Heart left ventricle (tissue), 16 donors: ENCODE measurements at regions not wholly inside any gene's neighbourhood (a gene's known extent, or its start where the extent isn't known, plus 50 kb on each side); places are given as distances from the start of the nearest gene placed in this dataset.

Experiments
- ATAC-seq, 4 donors: fragments of 200-7000 bp; cut with Tn5 transposase; one replicate each; pipeline ENCODE4 v1.9.1; 2020 to 2022; ENCODE audit warnings: moderate library complexity in 4 of 4, mild to moderate bottlenecking in 3 of 4, moderate number of reproducible peaks in 1 of 4
- DNase-seq, 5 donors: peaks; one replicate each; pipeline ENCODE4 v3.0.0-alpha.2; 2020
- H3K27ac ChIP-seq, 12 donors: fragments of 200-600 bp; sonication (generic) in 4 of 12; one replicate each; pipeline versions ENCODE4 v1.5.0 to v1.8.0; 2016 to 2022; ENCODE audit warnings: mild to moderate bottlenecking in 2 of 12
- H3K27me3 ChIP-seq, 9 donors: fragments of 200-600 bp; sonication (generic) in 2 of 9; one replicate each; pipeline versions ENCODE4 v1.5.1 to v1.8.0; 2016 to 2022; ENCODE audit warnings: mild to moderate bottlenecking in 3 of 9
- H3K36me3 ChIP-seq, 9 donors: fragments of 200-600 bp; sonication (generic) in 2 of 9; one replicate each; pipeline versions ENCODE4 v1.5.0 to v1.8.0; 2018 to 2022; ENCODE audit warnings: mild to moderate bottlenecking in 2 of 9
- H3K4me1 ChIP-seq, 12 donors: fragments of 200-600 bp; sonication (generic) in 4 of 12; one replicate each; pipeline versions ENCODE4 v1.5.0 to v1.8.0; 2016 to 2022; ENCODE audit warnings: mild to moderate bottlenecking in 3 of 12
- H3K4me3 ChIP-seq, 12 donors: fragments of 200-600 bp; sonication (generic) in 4 of 12; one replicate each; pipeline versions ENCODE4 v1.5.0 to v1.8.0; 2017 to 2022; ENCODE audit warnings: mild to moderate bottlenecking in 9 of 12, moderate library complexity in 4 of 12
- H3K9me3 ChIP-seq, 12 donors: fragments of 200-600 bp; sonication (generic) in 4 of 12; one replicate each; pipeline versions ENCODE4 v1.5.0 to v1.8.0; 2016 to 2022; ENCODE audit warnings: mild to moderate bottlenecking in 1 of 12
- POLR2A ChIP-seq, 2 donors: fragments of 450-650 bp; IDR thresholded peaks; one replicate each; pipeline ENCODE4 v1.6.1; 2017; ENCODE audit warnings: antibody characterized with exemption in 2 of 2, mild to moderate bottlenecking in 2 of 2, moderate library complexity in 2 of 2
- WGBS, 4 donors: extraction: QIAGEN DNeasy Blood & Tissue Kit in 2 of 4; methylation state at CpG; one replicate each; pipeline versions ENCODE4 v1.1.5 to v1.1.7; 2013 to 2018; 5-methylcytosine and 5-hydroxymethylcytosine counted together
- intact Hi-C, 10 donors: fragments of 100-400 bp; cut with DNase I; formaldehyde crosslinking; loops; one replicate each; pipeline versions ENCODE4 v1.11.1 to v1.14.2; 2022
- TF ChIP-seq, protein P1 (sequence below), 12 donors: fragments of 200-600 bp; sonication (generic) in 4 of 12; IDR thresholded peaks; one replicate each; pipeline versions ENCODE4 v1.5.0 to v1.8.0; 2018 to 2022; ENCODE audit warnings: antibody characterized with exemption in 12 of 12, mild to moderate bottlenecking in 5 of 12
- donor health status: ischemic (EF 13 %, LVEDD 7.1; RV severe dilation, severe dysfunction).
- donor health status: healthy with polysubstance abuse.
- donor health status: DM: no; HTN: yes; CAD: no.
- donor health status: DM: no; HTN: no; CAD: no.
- donor health status: ischemic (EF 25% LVEDD 6.9; RV normal size, moderate dysfunction).
- donor health status: ischemic (EF 25% LVEDD 5.7; RV mildly dilated, moderate dysfunction).
- donor health status: healthy.
- donor health status: DM: yes; HTN: yes; CAD: no.
- donor health status: ischemic (EF 35%, LVEDD 5.7; RV mildly dilated, moderate dysfunction).
- donor health status: nonischemic (EF 11% LVEDD 7.7; RV severe dilation, severe dysfunction).
- donor health status: DM: yes; HTN: yes; CAD: no.
- donor health status: PGD.
- donor health status: ischemic (EF 29% LVEDD 5.4; RV normal size, mild dysfunction).
- donor health status: nonischemic (EF 23%, LVEDD 6.1; RV moderate dilation, normal function).

DNA sequence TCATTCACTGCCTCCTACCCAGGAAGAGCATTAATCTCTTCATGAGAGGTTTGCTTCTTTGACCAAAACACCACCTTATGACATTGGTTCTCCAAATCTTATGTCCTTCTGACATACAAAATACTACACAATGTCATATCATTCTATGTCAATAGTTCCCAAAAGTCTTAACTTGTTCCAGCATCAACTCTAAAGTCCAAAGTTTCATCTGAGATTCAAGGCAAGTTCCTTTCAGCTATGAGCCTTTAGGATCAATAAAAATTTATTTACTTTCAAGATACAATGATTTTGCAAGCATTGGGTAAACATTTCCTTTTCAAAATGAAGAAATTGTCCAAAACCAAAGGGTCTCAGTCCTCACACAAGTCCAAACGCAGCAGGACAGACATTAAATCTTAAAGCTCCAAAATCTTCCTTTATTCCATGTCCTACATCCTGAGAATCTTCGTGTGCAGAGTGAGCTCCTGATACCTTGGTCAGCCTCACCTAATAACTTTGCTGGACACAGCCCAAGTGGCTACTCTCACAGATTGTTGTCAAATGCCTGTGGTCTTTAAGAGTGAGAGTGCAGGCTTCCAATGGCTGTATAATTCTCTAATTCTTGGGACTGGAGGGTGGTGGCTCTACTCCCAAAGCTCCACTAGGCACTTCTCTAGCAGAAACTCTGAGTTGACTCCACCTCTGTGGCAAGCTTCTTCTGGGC lies 1668.2 kb downstream of the HACE1 start:
- WGBS, 4 donors, result 37 to 58% (median 46%) methylated on average over 2 of the region's 2 CpGs
- TF ChIP-seq POLR2A (IDR thresholded peaks at IDR 0.05), result no peak
- TF ChIP-seq, protein P1, sequence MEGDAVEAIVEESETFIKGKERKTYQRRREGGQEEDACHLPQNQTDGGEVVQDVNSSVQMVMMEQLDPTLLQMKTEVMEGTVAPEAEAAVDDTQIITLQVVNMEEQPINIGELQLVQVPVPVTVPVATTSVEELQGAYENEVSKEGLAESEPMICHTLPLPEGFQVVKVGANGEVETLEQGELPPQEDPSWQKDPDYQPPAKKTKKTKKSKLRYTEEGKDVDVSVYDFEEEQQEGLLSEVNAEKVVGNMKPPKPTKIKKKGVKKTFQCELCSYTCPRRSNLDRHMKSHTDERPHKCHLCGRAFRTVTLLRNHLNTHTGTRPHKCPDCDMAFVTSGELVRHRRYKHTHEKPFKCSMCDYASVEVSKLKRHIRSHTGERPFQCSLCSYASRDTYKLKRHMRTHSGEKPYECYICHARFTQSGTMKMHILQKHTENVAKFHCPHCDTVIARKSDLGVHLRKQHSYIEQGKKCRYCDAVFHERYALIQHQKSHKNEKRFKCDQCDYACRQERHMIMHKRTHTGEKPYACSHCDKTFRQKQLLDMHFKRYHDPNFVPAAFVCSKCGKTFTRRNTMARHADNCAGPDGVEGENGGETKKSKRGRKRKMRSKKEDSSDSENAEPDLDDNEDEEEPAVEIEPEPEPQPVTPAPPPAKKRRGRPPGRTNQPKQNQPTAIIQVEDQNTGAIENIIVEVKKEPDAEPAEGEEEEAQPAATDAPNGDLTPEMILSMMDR (IDR thresholded peaks at IDR 0.05), result no peak

GRCh38 chr6:103184776-103185175 lies 1674.9 kb downstream of the HACE1 start:
- Histone ChIP-seq H3K27ac (no peak overlapping the region), H3K36me3 (no peaks in the 10 kb centered on the region), H3K9me3 (no peaks in the 10 kb centered on the region), H3K4me3 (no peak overlapping the region), H3K27me3 (no peaks in the 10 kb centered on the region), H3K4me1 (no peaks in the 10 kb centered on the region)
- intact Hi-C loops, result no loop called here
- ATAC-seq, result no peak
- no peak for DNase-seq
- TF ChIP-seq, protein P1 (IDR thresholded peaks at IDR 0.05), result no peak
- TF ChIP-seq POLR2A (IDR thresholded peaks at IDR 0.05), result no peak
- WGBS, 4 donors, result 83 to 84% (median 83%) methylated on average over 1 to 3 of the region's 3 CpGs

More for the DNA sequence above, 1668.2 kb downstream of the HACE1 start:
- Histone ChIP-seq H3K27me3 (no peaks in the 10 kb centered on the region), H3K36me3 (no peaks in the 10 kb centered on the region), H3K4me1 (no peaks in the 10 kb centered on the region), H3K4me3 (no peak overlapping the region), H3K9me3 (no peaks in the 10 kb centered on the region), H3K27ac (no peak overlapping the region)
- no peak for ATAC-seq
- intact Hi-C loops, result no loop called here
- no peak for DNase-seq

DNA sequence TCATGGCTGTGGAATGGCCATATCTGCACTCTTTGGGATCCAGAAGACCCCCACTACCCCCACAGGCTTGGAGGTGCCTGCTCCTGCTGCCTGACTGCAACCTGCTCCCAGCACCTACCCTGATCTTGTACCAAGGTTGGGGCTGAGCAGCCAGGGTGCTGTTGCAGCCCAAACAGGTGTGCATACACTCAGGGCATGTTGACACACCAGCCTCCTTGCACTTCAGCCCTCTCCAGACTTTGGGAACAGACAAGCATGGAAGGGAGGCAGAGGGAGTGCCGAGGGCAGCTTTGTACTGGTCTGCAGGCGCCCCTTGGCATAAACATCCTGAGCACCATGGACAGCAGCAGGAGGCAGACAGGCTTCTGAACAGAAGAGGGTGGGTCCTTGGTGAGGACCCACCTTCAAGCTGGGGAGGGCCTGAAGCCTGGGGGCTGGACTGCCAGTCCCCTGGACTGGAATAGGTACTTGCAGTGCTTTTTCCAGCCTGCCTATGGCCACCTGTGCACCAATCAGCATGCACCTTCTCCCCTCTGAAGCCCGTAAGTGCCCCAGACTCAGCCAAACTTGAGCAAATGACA lies 1675.8 kb downstream of the HACE1 start:
- no peak for DNase-seq
- 63 to 77% (median 69%) methylated on average over 2 to 3 of the region's 3 CpGs for WGBS, 4 donors
- intact Hi-C loops, result no loop called here
- no peaks in the 10 kb centered on the region for H3K36me3 ChIP-seq
- no peaks in the 10 kb centered on the region for H3K27me3 ChIP-seq
- no peaks in the 10 kb centered on the region for H3K4me1 ChIP-seq
- no peaks in the 10 kb centered on the region for H3K9me3 ChIP-seq
- H3K27ac ChIP-seq, result no peak overlapping the region
- TF ChIP-seq, protein P1 (IDR thresholded peaks at IDR 0.05), result no peak
- no peak for TF ChIP-seq POLR2A (IDR thresholded peaks at IDR 0.05)
- no peak for ATAC-seq
- H3K4me3 ChIP-seq, result no peak overlapping the region

- TF ChIP-seq, protein P1 (IDR thresholded peaks at IDR 0.05), result no peak
- TF ChIP-seq POLR2A (IDR thresholded peaks at IDR 0.05), result no peak
- WGBS, 4 donors, result 54 to 70% (median 64%) methylated on average over 1 of the region's 1 CpG
- no peak overlapping the region for H3K4me3 ChIP-seq
- DNase-seq, result no peak
- no peaks in the 10 kb centered on the region for H3K36me3 ChIP-seq
- intact Hi-C loops, result no loop called here
- no peaks in the 10 kb centered on the region for H3K4me1 ChIP-seq
- ATAC-seq, result no peak
- H3K27ac ChIP-seq, result no peak overlapping the region
- H3K27me3 ChIP-seq, result no peaks in the 10 kb centered on the region
- H3K9me3 ChIP-seq, result peaks cover 0 to 2% (median 0%) of the 10 kb centered on the region in 12 donors
These were observed 1681.5 kb downstream of the HACE1 start for GRCh38 chr6:103178193-103178592.
